Astrocyte of the spinal cord (primary cell): ENCODE measurements at regions not wholly inside any gene's neighbourhood (a gene's known extent, or its start where the extent isn't known, plus 50 kb on each side); places are given as distances from the start of the nearest gene placed in this dataset.

Experiments used
- DNase-seq: peaks from one replicate; pipeline ENCODE4 v3.0.0; 2011; ENCODE audit warnings: low read depth, low spot score
- H3K4me3 ChIP-seq: 2 replicates; pipeline ENCODE4 v1.5.1; 2011; ENCODE audit warnings: low read depth, mild to moderate bottlenecking, low read length, moderate library complexity
- CTCF ChIP-seq: IDR thresholded peaks from 2 replicates; pipeline ENCODE4 v1.5.1; 2012; ENCODE audit warnings: low read depth, mild to moderate bottlenecking, low read length, inconsistent platforms
- in situ Hi-C: cut with HindIII; loops from 2 replicates; pipeline ENCODE4 v1.10.0; 2017; ENCODE audit warnings: low sequenced_read_pairs

GRCh38 chr9:38180656-38181055 is 111.6 kb upstream of the SHB start:
- no peak for DNase-seq
- no peak for TF ChIP-seq CTCF
- in situ Hi-C loops: no loop called here
- H3K4me3 ChIP-seq: no peak overlapping the region

- TF ChIP-seq CTCF: no peak
- DNase-seq: no peak
- no peak overlapping the region for H3K4me3 ChIP-seq
- in situ Hi-C loops: no loop called here
Observed at GRCh38 chr9:38179965-38180364, 110.9 kb upstream of the SHB start.

GRCh38 chr9:38178237-38178636 is 109.2 kb upstream of the SHB start:
- in situ Hi-C loops: no loop called here
- no peak for TF ChIP-seq CTCF
- no peak for DNase-seq
- H3K4me3 ChIP-seq: no peak overlapping the region

GRCh38 chr9:38177680-38178079 is 108.7 kb upstream of the SHB start:
- no peak for DNase-seq
- H3K4me3 ChIP-seq: no peak overlapping the region
- in situ Hi-C loops: no loop called here
- TF ChIP-seq CTCF: no peak

GRCh38 chr9:38176251-38176650 is 107.2 kb upstream of the SHB start:
- in situ Hi-C loops: no loop called here
- no peak overlapping the region for H3K4me3 ChIP-seq
- DNase-seq: no peak
- TF ChIP-seq CTCF: no peak

- DNase-seq: no peak
- in situ Hi-C loops: no loop called here
- no peak for TF ChIP-seq CTCF
- no peak overlapping the region for H3K4me3 ChIP-seq
Observed at GRCh38 chr9:38175423-38175822, 106.4 kb upstream of the SHB start.

- H3K4me3 ChIP-seq: no peak overlapping the region
- DNase-seq: no peak
- TF ChIP-seq CTCF: no peak
- in situ Hi-C loops: no loop called here
Observed at GRCh38 chr9:38172586-38172985, 103.6 kb upstream of the SHB start.
